ENCODE measurements at regions not wholly inside any gene's neighbourhood (a gene's known extent, or its start where the extent isn't known, plus 50 kb on each side); places are given as distances from the start of the nearest gene placed in this dataset.

- H3K4me1 Mint-ChIP-seq, result no peaks in the 10 kb centered on the region
- H3K27me3 Mint-ChIP-seq, result no peaks in the 10 kb centered on the region
- no peak overlapping the region for H3K4me3 Mint-ChIP-seq
- Histone ChIP-seq H4K20me1 (ENCODE audit: control insufficient read depth, insufficient read depth, low read length, poor library complexity, severe bottlenecking) (no peaks in the 10 kb centered on the region), H3K4me1 (ENCODE audit: control insufficient read depth in 2 of 2, insufficient read depth in 2 of 2, low read length in 2 of 2) (no peaks in the 10 kb centered on the region), H2AFZ (ENCODE audit: insufficient read depth, low read depth, low read length, poor library complexity, severe bottlenecking) (no peak overlapping the region), H3K27ac (ENCODE audit: low read length in 2 of 2) (no peak overlapping the region), H3K4me2 (replicated peaks; ENCODE audit: low read depth, low read length, poor library complexity, severe bottlenecking) (no peak overlapping the region), H3K27me3 (replicated peaks in 1 of 4; ENCODE audit: control extremely low read depth in 1 of 4, control insufficient read depth in 3 of 4, insufficient read depth in 4 of 4, low read length in 3 of 4) (no peaks in the 10 kb centered on the region), H3K79me2 (ENCODE audit: control insufficient read depth, insufficient read depth, low read length) (no peaks in the 10 kb centered on the region), H3K9ac (ENCODE audit: low read length) (no peak overlapping the region), H3K9me3 (ENCODE audit: control extremely low read depth in 1 of 3, control insufficient read depth in 2 of 3, insufficient read depth in 1 of 3, low read length in 2 of 3) (no peaks in the 10 kb centered on the region), H3K36me3 (replicated peaks in 1 of 2; ENCODE audit: control extremely low read depth in 1 of 2, control insufficient read depth in 1 of 2, extremely low read depth in 1 of 2, insufficient read depth in 2 of 2, low read length in 1 of 2) (no peaks in the 10 kb centered on the region), H3K4me3 (ENCODE audit: control extremely low read depth in 1 of 5, extremely low read depth in 1 of 5, insufficient read depth in 1 of 5, low read depth in 2 of 5, low read length in 4 of 5) (no peak overlapping the region)
- intact Hi-C loops (cut with micrococcal nuclease), result loop anchor here (1.0 to 2.0 kb wide), 2 partner anchors 682 to 1072 kb away; partner anchors contain the start of gene PLK2
- TF ChIP-seq, protein P1, sequence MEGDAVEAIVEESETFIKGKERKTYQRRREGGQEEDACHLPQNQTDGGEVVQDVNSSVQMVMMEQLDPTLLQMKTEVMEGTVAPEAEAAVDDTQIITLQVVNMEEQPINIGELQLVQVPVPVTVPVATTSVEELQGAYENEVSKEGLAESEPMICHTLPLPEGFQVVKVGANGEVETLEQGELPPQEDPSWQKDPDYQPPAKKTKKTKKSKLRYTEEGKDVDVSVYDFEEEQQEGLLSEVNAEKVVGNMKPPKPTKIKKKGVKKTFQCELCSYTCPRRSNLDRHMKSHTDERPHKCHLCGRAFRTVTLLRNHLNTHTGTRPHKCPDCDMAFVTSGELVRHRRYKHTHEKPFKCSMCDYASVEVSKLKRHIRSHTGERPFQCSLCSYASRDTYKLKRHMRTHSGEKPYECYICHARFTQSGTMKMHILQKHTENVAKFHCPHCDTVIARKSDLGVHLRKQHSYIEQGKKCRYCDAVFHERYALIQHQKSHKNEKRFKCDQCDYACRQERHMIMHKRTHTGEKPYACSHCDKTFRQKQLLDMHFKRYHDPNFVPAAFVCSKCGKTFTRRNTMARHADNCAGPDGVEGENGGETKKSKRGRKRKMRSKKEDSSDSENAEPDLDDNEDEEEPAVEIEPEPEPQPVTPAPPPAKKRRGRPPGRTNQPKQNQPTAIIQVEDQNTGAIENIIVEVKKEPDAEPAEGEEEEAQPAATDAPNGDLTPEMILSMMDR (IDR thresholded peaks at IDR 0.05), result no peak
- TF ChIP-seq EZH2 (IDR thresholded peaks at IDR 0.05; ENCODE audit: borderline replicate concordance, insufficient read depth, low read depth, low read length, poor library complexity, severe bottlenecking), result no peak
- ChIA-PET POLR2A (no interaction called here), CTCF (interaction anchor here (0.5 to 3.8 kb wide), 5 partner anchors 184 to 1648 kb away, joined by 3 to 64 read pairs (median 5); partner anchors contain the start of gene PLK2)
- H3K27ac Mint-ChIP-seq, result no peak overlapping the region
- ATAC-seq (ENCODE audit: low read depth), result no peak
- 100% methylated on average over 1 of the region's 1 CpG for WGBS (ENCODE audit: insufficient coverage)
- H3K9me3 Mint-ChIP-seq (ENCODE audit: insufficient read depth), result no peaks in the 10 kb centered on the region
- no peak for DNase-seq
Measured at GRCh38 chr5:57778501-57779091, 296.0 kb upstream of the ACTBL2 start.

- H3K9ac ChIP-seq (ENCODE audit: low read length), result no peak overlapping the region
- POLR2A ChIA-PET, result no interaction called here
- no peak overlapping the region for H3K4me3 ChIP-seq (ENCODE audit: control extremely low read depth in 1 of 5, extremely low read depth in 1 of 5, insufficient read depth in 1 of 5, low read depth in 2 of 5, low read length in 4 of 5)
- no peaks in the 10 kb centered on the region for H3K27me3 ChIP-seq (replicated peaks in 1 of 4; ENCODE audit: control extremely low read depth in 1 of 4, control insufficient read depth in 3 of 4, insufficient read depth in 4 of 4, low read length in 3 of 4)
- H3K4me2 ChIP-seq (replicated peaks; ENCODE audit: low read depth, low read length, poor library complexity, severe bottlenecking), result no peak overlapping the region
- Mint-ChIP-seq H3K27me3 (no peaks in the 10 kb centered on the region), H3K4me1 (no peaks in the 10 kb centered on the region), H3K4me3 (no peak overlapping the region), H3K27ac (no peak overlapping the region), H3K9me3 (ENCODE audit: insufficient read depth) (no peaks in the 10 kb centered on the region)
- no peak for ATAC-seq (ENCODE audit: low read depth)
- H2AFZ ChIP-seq (ENCODE audit: insufficient read depth, low read depth, low read length, poor library complexity, severe bottlenecking), result no peak overlapping the region
- H3K36me3 ChIP-seq (replicated peaks in 1 of 2; ENCODE audit: control extremely low read depth in 1 of 2, control insufficient read depth in 1 of 2, extremely low read depth in 1 of 2, insufficient read depth in 2 of 2, low read length in 1 of 2), result no peaks in the 10 kb centered on the region
- H3K9me3 ChIP-seq (ENCODE audit: control extremely low read depth in 1 of 3, control insufficient read depth in 2 of 3, insufficient read depth in 1 of 3, low read length in 2 of 3), result no peaks in the 10 kb centered on the region
- H3K79me2 ChIP-seq (ENCODE audit: control insufficient read depth, insufficient read depth, low read length), result no peaks in the 10 kb centered on the region
- intact Hi-C loops (cut with micrococcal nuclease), result no loop called here
- H3K4me1 ChIP-seq (ENCODE audit: control insufficient read depth in 2 of 2, insufficient read depth in 2 of 2, low read length in 2 of 2), result no peaks in the 10 kb centered on the region
- H3K27ac ChIP-seq (ENCODE audit: low read length in 2 of 2), result no peak overlapping the region
- CTCF ChIA-PET, result interaction anchor here (3.8 kb wide), 1 partner anchor 684 kb away, joined by 64 read pairs; the partner anchor contains the start of gene PLK2
- TF ChIP-seq EZH2 (IDR thresholded peaks at IDR 0.05; ENCODE audit: borderline replicate concordance, insufficient read depth, low read depth, low read length, poor library complexity, severe bottlenecking), result no peak
- TF ChIP-seq, protein P1 (IDR thresholded peaks at IDR 0.05), result no peak
- H4K20me1 ChIP-seq (ENCODE audit: control insufficient read depth, insufficient read depth, low read length, poor library complexity, severe bottlenecking), result no peaks in the 10 kb centered on the region
- WGBS (ENCODE audit: insufficient coverage), result no CpG with 5 or more reads among the region's 1 CpG
- no peak for DNase-seq
Measured at GRCh38 chr5:57777174-57777581, 294.6 kb upstream of the ACTBL2 start.
